SK-N-SH treated with all-trans-retinoic acid at 6 μM for 48 hours (cell line): ENCODE measurements at regions not wholly inside any gene's neighbourhood (a gene's known extent, or its start where the extent isn't known, plus 50 kb on each side); places are given as distances from the start of the nearest gene placed in this dataset.

Source experiments
- TCF4 ChIP-seq: fragments of 250-450 bp; sonication (Bioruptor Pico); IDR thresholded peaks from 2 replicates; pipeline ENCODE4 v1.8.0; 2021; ENCODE audit warnings: mild to moderate bottlenecking, moderate library complexity, borderline replicate concordance
- TF ChIP-seq, protein P1 (sequence below): fragments of 250-450 bp; sonication (Bioruptor Pico); IDR thresholded peaks from 2 replicates; pipeline ENCODE4 v1.5.1; 2020; ENCODE audit warnings: low read depth, mild to moderate bottlenecking, moderate library complexity

DNA sequence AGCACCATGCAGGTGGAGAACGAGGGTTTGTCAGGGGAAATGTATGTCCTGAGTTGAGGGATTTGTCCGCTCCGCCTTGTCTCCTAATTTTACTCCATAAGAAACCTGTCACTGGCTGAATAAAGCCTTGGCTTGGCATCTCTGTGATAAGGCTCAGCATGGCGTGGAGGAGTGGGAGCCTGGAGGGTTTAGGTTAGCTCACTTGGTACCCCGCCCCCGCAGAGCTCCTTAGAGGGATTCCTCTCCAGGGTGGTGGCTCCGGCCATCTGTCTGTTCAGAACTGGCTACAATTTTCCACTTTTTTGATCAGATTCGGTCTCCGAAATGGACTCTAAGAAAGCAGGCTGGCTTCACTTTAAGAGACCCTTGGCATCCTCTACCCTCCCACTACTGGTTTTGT, 192.2 kb upstream of the SYNDIG1 start:
- TF ChIP-seq, protein P1, sequence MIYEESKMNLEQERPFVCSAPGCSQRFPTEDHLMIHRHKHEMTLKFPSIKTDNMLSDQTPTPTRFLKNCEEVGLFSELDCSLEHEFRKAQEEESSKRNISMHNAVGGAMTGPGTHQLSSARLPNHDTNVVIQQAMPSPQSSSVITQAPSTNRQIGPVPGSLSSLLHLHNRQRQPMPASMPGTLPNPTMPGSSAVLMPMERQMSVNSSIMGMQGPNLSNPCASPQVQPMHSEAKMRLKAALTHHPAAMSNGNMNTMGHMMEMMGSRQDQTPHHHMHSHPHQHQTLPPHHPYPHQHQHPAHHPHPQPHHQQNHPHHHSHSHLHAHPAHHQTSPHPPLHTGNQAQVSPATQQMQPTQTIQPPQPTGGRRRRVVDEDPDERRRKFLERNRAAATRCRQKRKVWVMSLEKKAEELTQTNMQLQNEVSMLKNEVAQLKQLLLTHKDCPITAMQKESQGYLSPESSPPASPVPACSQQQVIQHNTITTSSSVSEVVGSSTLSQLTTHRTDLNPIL, result no peak
- TF ChIP-seq TCF4 (CRISPR knock-in tag), result no peak
